HepG2 (cell line): ENCODE measurements at regions not wholly inside any gene's neighbourhood (a gene's known extent, or its start where the extent isn't known, plus 50 kb on each side); places are given as distances from the start of the nearest gene placed in this dataset.

ENCODE experiments used
- ATAC-seq: fragments of 200-7000 bp; cut with Tn5 transposase; 3 replicates; pipeline ENCODE4 v1.9.1; 2020; ENCODE audit warnings: mild to moderate bottlenecking, moderate library complexity
- BruUV-seq: library from RNA; stranded (reverse); fragments of 400-500 nt; replicated peaks from 2 replicates; lab custom pipeline; 2021; lab: Mats Ljungman, UMichigan
- CTCF ChIA-PET: fragments of 300-600 bp; formaldehyde crosslinking; extraction: SDS; loops from one replicate; lab custom pipeline; 2021; ENCODE audit warnings: low total read pairs, inconsistent platforms, low intra/inter-chr PET ratio; lab: Yijun Ruan, JAX
- POLR2A ChIA-PET: fragments of 350-600 bp; sonication (Branson Sonifier 250); formaldehyde crosslinking; loops from one replicate; lab custom pipeline; 2020; ENCODE audit warnings: antibody characterized with exemption, inconsistent platforms; lab: Yijun Ruan, JAX
- DNase-seq: peaks from one replicate; pipeline ENCODE4 v3.0.0-alpha.2; 2015; ENCODE audit warnings: low spot score
- FAIRE-seq: peaks from 3 replicates; lab custom pipeline; 2011; peaks lifted over from hg19 to GRCh38; lab: Jason Lieb, UNC
- H2AFZ ChIP-seq: one replicate; pipeline ENCODE4 v1.6.1; 2011; ENCODE audit warnings: low read length, inconsistent platforms
- H3K27ac ChIP-seq: fragments of 300-600 bp; 3 replicates; pipeline ENCODE4 v1.8.0; 2011; ENCODE audit warnings: mixed run types, mild to moderate bottlenecking, mixed read lengths, low read length, inconsistent platforms; ENCODE audit not compliant: insufficient read depth; ENCODE audit errors: extremely low read length
- H3K27me3 ChIP-seq, 2 experiments: fragments of 200-600 bp in 1 of 2; 2 replicates in 1 of 2; 3 replicates in 1 of 2; pipeline versions ENCODE4 v1.6.0 to v1.8.0; 2011; ENCODE audit warnings: low read length in 2 of 2, mild to moderate bottlenecking in 2 of 2, moderate library complexity in 2 of 2, inconsistent platforms in 1 of 2; ENCODE audit not compliant: insufficient read depth in 2 of 2, control insufficient read depth in 1 of 2
- H3K36me3 ChIP-seq, 2 experiments: fragments of 200-600 bp in 1 of 2; replicated peaks in 1 of 2; 2 replicates in 1 of 2; 3 replicates in 1 of 2; pipeline versions ENCODE4 v1.5.1 to v1.8.0; 2011; ENCODE audit warnings: low read length in 2 of 2, inconsistent platforms in 1 of 2; ENCODE audit not compliant: insufficient read depth in 2 of 2, control insufficient read depth in 1 of 2
- H3K4me1 ChIP-seq: 2 replicates; pipeline ENCODE4 v1.5.1; 2012; ENCODE audit warnings: low read length, inconsistent platforms; ENCODE audit not compliant: insufficient read depth
- H3K4me2 ChIP-seq: 2 replicates; pipeline ENCODE4 v1.6.0; 2011; ENCODE audit warnings: low read depth, low read length, inconsistent platforms
- H3K4me3 ChIP-seq, 3 experiments: fragments of 200-600 bp in 1 of 3; sonication (generic), shearing (Covaris generic) in 1 of 3; replicated peaks in 1 of 3; 2 replicates each; pipeline ENCODE4 v1.5.1; 2011 to 2016; ENCODE audit warnings: low read length in 3 of 3, inconsistent platforms in 2 of 3, low read depth in 2 of 3, mild to moderate bottlenecking in 2 of 3, control low read depth in 1 of 3, mixed read lengths in 1 of 3; ENCODE audit not compliant: insufficient read depth in 1 of 3
- H3K79me2 ChIP-seq: one replicate; pipeline ENCODE4 v1.6.1; 2011; ENCODE audit warnings: low read length, inconsistent platforms; ENCODE audit not compliant: insufficient read depth
- H3K9ac ChIP-seq: 2 replicates; pipeline ENCODE4 v1.6.0; 2011; ENCODE audit warnings: mild to moderate bottlenecking, low read depth, low read length, inconsistent platforms; ENCODE audit not compliant: insufficient read depth
- H3K9me3 ChIP-seq: 2 replicates; pipeline ENCODE4 v1.5.1; 2012; ENCODE audit warnings: mild to moderate bottlenecking, low read length
- H4K20me1 ChIP-seq: 2 replicates; pipeline ENCODE4 v1.6.0; 2011; ENCODE audit warnings: inconsistent platforms, mild to moderate bottlenecking, low read length, moderate library complexity; ENCODE audit not compliant: insufficient read depth
- ATF7 ChIP-seq, 2 experiments: fragments of 450-650 bp in 1 of 2; sonication (generic) in 1 of 2; formaldehyde crosslinking in 1 of 2; IDR thresholded peaks; 2 replicates each; pipeline versions ENCODE4 v1.4.0 to v1.6.1; 2016 to 2020; ENCODE audit warnings: antibody characterized with exemption in 1 of 2, mild to moderate bottlenecking in 1 of 2, missing genetic modification reagents in 1 of 2
- CBX2 ChIP-seq, 2 experiments: fragments of 200-600 bp in 1 of 2; sonication (generic); formaldehyde crosslinking in 1 of 2; IDR thresholded peaks; 2 replicates each; pipeline versions ENCODE4 v1.7.0 to v1.8.1; 2018 to 2022; ENCODE audit warnings: low read depth in 2 of 2, low read length in 1 of 2, mild to moderate bottlenecking in 1 of 2, missing genetic modification reagents in 1 of 2
- CC2D1A ChIP-seq: sonication (generic); formaldehyde crosslinking; IDR thresholded peaks from 2 replicates; pipeline ENCODE4 v1.8.1; 2023; ENCODE audit warnings: mild to moderate bottlenecking, missing genetic modification reagents
- CENPX ChIP-seq: sonication (generic); formaldehyde crosslinking; IDR thresholded peaks from 2 replicates; pipeline ENCODE4 v1.9.0; 2021; ENCODE audit warnings: mild to moderate bottlenecking, missing genetic modification reagents, moderate library complexity
- CREB1 ChIP-seq, 2 experiments: fragments of 450-650 bp in 1 of 2; IDR thresholded peaks; 2 replicates each; pipeline ENCODE4 v1.6.1; 2016 to 2017; ENCODE audit warnings: control low read depth in 1 of 2, mild to moderate bottlenecking in 1 of 2, missing compliant biosample characterization in 1 of 2, missing genetic modification characterization in 1 of 2
- FLYWCH1 ChIP-seq: sonication (generic); formaldehyde crosslinking; IDR thresholded peaks from 2 replicates; pipeline ENCODE4 v1.8.1; 2023; ENCODE audit warnings: mild to moderate bottlenecking, missing genetic modification reagents
- LCORL ChIP-seq, 2 experiments: fragments of 450-650 bp in 1 of 2; sonication (generic) in 1 of 2; formaldehyde crosslinking in 1 of 2; IDR thresholded peaks; 2 replicates each; pipeline versions ENCODE4 v1.5.0 to v1.6.1; 2017 to 2020; ENCODE audit warnings: antibody characterized with exemption in 1 of 2, missing genetic modification reagents in 1 of 2
- SP4 ChIP-seq: sonication (generic); formaldehyde crosslinking; IDR thresholded peaks from 2 replicates; pipeline ENCODE4 v1.8.1; 2023; ENCODE audit warnings: mild to moderate bottlenecking, missing genetic modification reagents
- STAT5B ChIP-seq: sonication (generic); formaldehyde crosslinking; IDR thresholded peaks from 2 replicates; pipeline ENCODE4 v1.4.0; 2020; ENCODE audit warnings: missing genetic modification reagents
- SUZ12 ChIP-seq: fragments of 150-350 bp; IDR thresholded peaks from 2 replicates; pipeline ENCODE4 v1.6.1; 2014; ENCODE audit warnings: low read depth, low read length
- TSC22D2 ChIP-seq: sonication (generic); formaldehyde crosslinking; IDR thresholded peaks from 2 replicates; pipeline ENCODE4 v1.5.1; 2020; ENCODE audit warnings: missing genetic modification reagents, mild to moderate bottlenecking, borderline replicate concordance
- XRCC5 ChIP-seq: fragments of 200-400 bp; formaldehyde crosslinking; optimal IDR thresholded peaks from 2 replicates; pipeline ENCODE3; 2017; ENCODE audit warnings: mild to moderate bottlenecking, low read length
- ZFP1 ChIP-seq: IDR thresholded peaks from 2 replicates; pipeline ENCODE4 v1.6.1; 2016
- ZFP36L2 ChIP-seq: sonication (generic); formaldehyde crosslinking; IDR thresholded peaks from 2 replicates; pipeline ENCODE4 v1.4.0; 2020; ENCODE audit warnings: missing genetic modification reagents
- ZNF33A ChIP-seq: sonication (generic); formaldehyde crosslinking; IDR thresholded peaks from 2 replicates; pipeline ENCODE4 v1.5.1; 2020; ENCODE audit warnings: missing genetic modification reagents, mild to moderate bottlenecking, moderate library complexity, borderline replicate concordance
- ZNF703 ChIP-seq: sonication (generic); formaldehyde crosslinking; IDR thresholded peaks from 2 replicates; pipeline ENCODE4 v1.5.1; 2020; ENCODE audit warnings: missing genetic modification reagents, mild to moderate bottlenecking, moderate library complexity, borderline replicate concordance
- ZNF761 ChIP-seq: sonication (generic); formaldehyde crosslinking; conservative IDR thresholded peaks from 2 replicates; pipeline ENCODE4 v1.4.0; 2020; ENCODE audit warnings: mild to moderate bottlenecking, missing genetic modification reagents
- ZNF792 ChIP-seq: IDR thresholded peaks from 2 replicates; pipeline ENCODE4 v1.6.1; 2016
- WGBS: methylation state at CpG from one replicate; pipeline ENCODE4 v1.1.6; 2017; ENCODE audit warnings: low lambda C conversion rate; 5-methylcytosine and 5-hydroxymethylcytosine counted together
- in situ Hi-C: cut with HindIII; loops from 2 replicates; pipeline ENCODE4 v1.10.0; 2017; ENCODE audit warnings: low pct_unique_long_range_greater_than_20kb; ENCODE audit not compliant: extremely low pct_ligation_motif_present
- intact Hi-C: fragments of 100-400 bp; cut with micrococcal nuclease; formaldehyde crosslinking; loops from one replicate; pipeline ENCODE4 v1.10.0; 2022; ENCODE audit not compliant: unreplicated experiment
- TF ChIP-seq, protein P1 (sequence below): IDR thresholded peaks from 2 replicates; pipeline ENCODE4 v1.6.1; 2016; ENCODE audit warnings: missing compliant biosample characterization, missing genetic modification reagents, borderline replicate concordance
- TF ChIP-seq, protein P2 (sequence below): IDR thresholded peaks from 2 replicates; pipeline ENCODE4 v1.6.1; 2012; ENCODE audit warnings: low read depth, low read length, improper control_type of control experiment
- TF ChIP-seq, protein P3 (sequence below): sonication (generic); formaldehyde crosslinking; IDR thresholded peaks from 2 replicates; pipeline ENCODE4 v1.4.0; 2020; ENCODE audit warnings: mild to moderate bottlenecking, low read depth, missing genetic modification reagents

GRCh38 chrX:896256-896655 lies 265.7 kb downstream of the SHOX start (continued):
- TF ChIP-seq LCORL (IDR thresholded peaks at IDR 0.05) = no peak
- no peak for TF ChIP-seq LCORL (CRISPR knock-in tag; IDR thresholded peaks at IDR 0.05)
- no peak for TF ChIP-seq SUZ12
- TF ChIP-seq, all 625 proteins: peak for 0

- in situ Hi-C loops (no loop called here), intact Hi-C loops (no loop called here)
- no peak overlapping the region for H3K4me3 ChIP-seq
- ChIA-PET POLR2A (no interaction called here), CTCF (no interaction called here)
- H3K27ac ChIP-seq = no peak overlapping the region
- ATAC-seq (no peak), DNase-seq (no peak), FAIRE-seq (no peak)
- H3K27me3 ChIP-seq = no peaks in the 10 kb centered on the region
- no peak overlapping the region for H3K4me2 ChIP-seq
- 25% methylated on average over 5 of the region's 5 CpGs for WGBS
- no peaks in the 10 kb centered on the region for H3K4me1 ChIP-seq
- H3K9me3 ChIP-seq = peaks cover 27% of the 10 kb centered on the region
- H3K9ac ChIP-seq = no peak overlapping the region
- H2AFZ ChIP-seq = no peak overlapping the region
- no peaks in the 10 kb centered on the region for H3K79me2 ChIP-seq
- H4K20me1 ChIP-seq = no peaks in the 10 kb centered on the region
- no TSS peak for BruUV-seq
- H3K36me3 ChIP-seq = no peaks in the 10 kb centered on the region
- TF ChIP-seq ZNF33A (CRISPR knock-in tag) (no peak), TSC22D2 (CRISPR knock-in tag) (no peak), CENPX (CRISPR knock-in tag) (no peak), CC2D1A (CRISPR knock-in tag) (no peak), ZNF703 (CRISPR knock-in tag) (no peak), CREB1 (IDR thresholded peaks at IDR 0.05) (peak; percentile 93), CREB1 (CRISPR knock-in tag; IDR thresholded peaks at IDR 0.05) (no peak), SP4 (CRISPR knock-in tag) (no peak), XRCC5 (no peak), CBX2 (IDR thresholded peaks at IDR 0.05; ENCODE audit: low read depth, low read length) (no peak), CBX2 (CRISPR knock-in tag; IDR thresholded peaks at IDR 0.05; ENCODE audit: low read depth) (no peak), STAT5B (CRISPR knock-in tag) (no peak), FLYWCH1 (CRISPR knock-in tag) (no peak), ZFP1 (CRISPR knock-in tag) (peak; percentile 96; the same call in 1 of the 2 replicates), ATF7 (IDR thresholded peaks at IDR 0.05) (peak; percentile 97), ATF7 (CRISPR knock-in tag; IDR thresholded peaks at IDR 0.05) (no peak), ZFP36L2 (CRISPR knock-in tag) (no peak), ZNF761 (CRISPR knock-in tag) (no peak), ZNF792 (CRISPR knock-in tag) (no peak)
- TF ChIP-seq, protein P1, sequence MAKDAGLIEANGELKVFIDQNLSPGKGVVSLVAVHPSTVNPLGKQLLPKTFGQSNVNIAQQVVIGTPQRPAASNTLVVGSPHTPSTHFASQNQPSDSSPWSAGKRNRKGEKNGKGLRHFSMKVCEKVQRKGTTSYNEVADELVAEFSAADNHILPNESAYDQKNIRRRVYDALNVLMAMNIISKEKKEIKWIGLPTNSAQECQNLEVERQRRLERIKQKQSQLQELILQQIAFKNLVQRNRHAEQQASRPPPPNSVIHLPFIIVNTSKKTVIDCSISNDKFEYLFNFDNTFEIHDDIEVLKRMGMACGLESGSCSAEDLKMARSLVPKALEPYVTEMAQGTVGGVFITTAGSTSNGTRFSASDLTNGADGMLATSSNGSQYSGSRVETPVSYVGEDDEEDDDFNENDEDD (CRISPR knock-in tag) = no peak
- TF ChIP-seq, protein P2, sequence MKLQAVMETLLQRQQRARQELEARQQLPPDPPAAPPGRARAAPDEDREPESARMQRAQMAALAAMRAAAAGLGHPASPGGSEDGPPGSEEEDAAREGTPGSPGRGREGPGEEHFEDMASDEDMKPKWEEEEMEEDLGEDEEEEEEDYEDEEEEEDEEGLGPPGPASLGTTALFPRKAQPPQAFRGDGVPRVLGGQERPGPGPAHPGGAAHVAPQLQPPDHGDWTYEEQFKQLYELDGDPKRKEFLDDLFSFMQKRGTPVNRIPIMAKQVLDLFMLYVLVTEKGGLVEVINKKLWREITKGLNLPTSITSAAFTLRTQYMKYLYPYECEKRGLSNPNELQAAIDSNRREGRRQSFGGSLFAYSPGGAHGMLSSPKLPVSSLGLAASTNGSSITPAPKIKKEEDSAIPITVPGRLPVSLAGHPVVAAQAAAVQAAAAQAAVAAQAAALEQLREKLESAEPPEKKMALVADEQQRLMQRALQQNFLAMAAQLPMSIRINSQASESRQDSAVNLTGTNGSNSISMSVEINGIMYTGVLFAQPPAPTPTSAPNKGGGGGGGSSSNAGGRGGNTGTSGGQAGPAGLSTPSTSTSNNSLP = no peak
- TF ChIP-seq, protein P3, sequence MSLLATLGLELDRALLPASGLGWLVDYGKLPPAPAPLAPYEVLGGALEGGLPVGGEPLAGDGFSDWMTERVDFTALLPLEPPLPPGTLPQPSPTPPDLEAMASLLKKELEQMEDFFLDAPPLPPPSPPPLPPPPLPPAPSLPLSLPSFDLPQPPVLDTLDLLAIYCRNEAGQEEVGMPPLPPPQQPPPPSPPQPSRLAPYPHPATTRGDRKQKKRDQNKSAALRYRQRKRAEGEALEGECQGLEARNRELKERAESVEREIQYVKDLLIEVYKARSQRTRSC (CRISPR knock-in tag) = no peak
Measured at GRCh38 chrX:889966-890651, 259.5 kb downstream of the SHOX start.
